AG04450 (cell line): ENCODE measurements at regions not wholly inside any gene's neighbourhood (a gene's known extent, or its start where the extent isn't known, plus 50 kb on each side); places are given as distances from the start of the nearest gene placed in this dataset.
"Not testable (repeated sequence)": the region's sequence is repeated elsewhere in the genome, so short reads cannot be mapped to it uniquely, and the experiment has no call there.

Experiments
- CTCF ChIA-PET: fragments of 300-600, 350-600 bp; formaldehyde crosslinking; extraction: SDS; loops from one replicate; lab custom pipeline; 2022; ENCODE audit warnings: antibody characterized with exemption, inconsistent platforms; lab: Charles Lee
- POLR2A ChIA-PET: fragments of 350-600 bp; formaldehyde crosslinking; extraction: SDS; loops from one replicate; lab custom pipeline; 2021; ENCODE audit warnings: antibody characterized with exemption, inconsistent platforms; lab: Yijun Ruan, JAX
- DNase-seq: peaks from one replicate; pipeline ENCODE4 v3.0.0-alpha.2; 2011; ENCODE audit warnings: low read depth, low spot score
- H3K27ac ChIP-seq: one replicate; pipeline ENCODE4 v1.5.1; 2012; ENCODE audit warnings: low read depth, low read length, control low read depth
- H3K27me3 ChIP-seq: one replicate; pipeline ENCODE4 v1.6.0; 2012; ENCODE audit warnings: low read length; ENCODE audit not compliant: control insufficient read depth, insufficient read depth
- H3K4me3 ChIP-seq: 2 replicates; pipeline ENCODE4 v1.5.1; 2011; ENCODE audit warnings: mild to moderate bottlenecking, low read depth, low read length, control low read depth
- H3K9me3 ChIP-seq: 2 replicates; pipeline ENCODE4 v1.5.1; 2012; ENCODE audit warnings: low read length; ENCODE audit not compliant: control insufficient read depth, insufficient read depth
- CTCF ChIP-seq: IDR thresholded peaks from 2 replicates; pipeline ENCODE4 v1.5.1; 2011; ENCODE audit warnings: low read depth, low read length, control low read depth, inconsistent platforms

GRCh38 chr10:84862551-84862950 lies 534.2 kb downstream of the CCSER2 start:
- ChIA-PET CTCF (no interaction called here), POLR2A (no interaction called here)
- H3K9me3 ChIP-seq = peaks cover 11% of the 10 kb centered on the region; the same call in 1 of the 2 replicates
- H3K4me3 ChIP-seq = no peak overlapping the region
- no peak overlapping the region for H3K27ac ChIP-seq
- DNase-seq = no peak
- H3K27me3 ChIP-seq = no peaks in the 10 kb centered on the region
- TF ChIP-seq CTCF = no peak

- CTCF ChIA-PET = no interaction called here
- no peak overlapping the region for H3K27ac ChIP-seq
- TF ChIP-seq CTCF = no peak
- H3K4me3 ChIP-seq = no peak overlapping the region
- no peaks in the 10 kb centered on the region for H3K27me3 ChIP-seq
- H3K9me3 ChIP-seq = peaks cover 11% of the 10 kb centered on the region; the same call in 1 of the 2 replicates
- no peak for DNase-seq
- POLR2A ChIA-PET = no interaction called here
These were observed 535.3 kb downstream of the CCSER2 start for GRCh38 chr10:84863675-84864074.

GRCh38 chr10:84876116-84876999 lies 548.0 kb downstream of the CCSER2 start:
- CTCF ChIA-PET = no interaction called here
- no peak overlapping the region for H3K27ac ChIP-seq
- POLR2A ChIA-PET = no interaction called here
- H3K9me3 ChIP-seq = peaks cover 17% of the 10 kb centered on the region; the same call in 1 of the 2 replicates
- no peak for TF ChIP-seq CTCF
- DNase-seq = no peak
- no peak overlapping the region for H3K4me3 ChIP-seq
- no peaks in the 10 kb centered on the region for H3K27me3 ChIP-seq

GRCh38 chr10:84879991-84880390 lies 551.6 kb downstream of the CCSER2 start:
- Histone ChIP-seq H3K27me3 (no peaks in the 10 kb centered on the region), H3K27ac (no peak overlapping the region), H3K9me3 (peaks cover 17% of the 10 kb centered on the region; the same call in 1 of the 2 replicates), H3K4me3 (no peak overlapping the region)
- no peak for DNase-seq
- CTCF ChIA-PET = no interaction called here
- TF ChIP-seq CTCF = no peak
- POLR2A ChIA-PET = no interaction called here

- CTCF ChIA-PET, POLR2A ChIA-PET, H3K27ac ChIP-seq, DNase-seq, H3K27me3 ChIP-seq, H3K4me3 ChIP-seq: not testable (repeated sequence)
- H3K9me3 ChIP-seq = peaks cover 17% of the 10 kb centered on the region; the same call in 1 of the 2 replicates
These were observed 553.3 kb downstream of the CCSER2 start for GRCh38 chr10:84881696-84882095.
